Skin epidermis (tissue), 12 donors: ENCODE measurements at regions not wholly inside any gene's neighbourhood (a gene's known extent, or its start where the extent isn't known, plus 50 kb on each side); places are given as distances from the start of the nearest gene placed in this dataset.

Source experiments
- H3K27ac ChIP-seq, 21 experiments: fragments of 200-600 bp; sonication (generic) in 11 of 21; one replicate each; pipeline ENCODE4 v1.5.0; 2020; ENCODE audit warnings: mild to moderate bottlenecking in 3 of 21, inconsistent platforms in 2 of 21, moderate library complexity in 2 of 21
- H3K4me3 ChIP-seq, 7 experiments: fragments of 200-600 bp; sonication (generic) in 2 of 7; one replicate each; pipeline ENCODE4 v1.5.0; 2020; ENCODE audit warnings: inconsistent platforms in 2 of 7, mild to moderate bottlenecking in 2 of 7, moderate library complexity in 1 of 7

- no peak overlapping the region for H3K27ac ChIP-seq
- no peak overlapping the region for H3K4me3 ChIP-seq
Observed at GRCh38 chr14:61226015-61226654, 55.0 kb downstream of the TMEM30B start.

GRCh38 chr14:61225344-61225743 is 55.8 kb downstream of the TMEM30B start:
- Histone ChIP-seq H3K27ac (no peak overlapping the region), H3K4me3 (no peak overlapping the region)

- no peak overlapping the region for H3K27ac ChIP-seq
- no peak overlapping the region for H3K4me3 ChIP-seq
Observed at GRCh38 chr14:61223552-61223951, 57.6 kb downstream of the TMEM30B start.

GRCh38 chr14:61222388-61222787 is 58.8 kb downstream of the TMEM30B start:
- Histone ChIP-seq H3K27ac (no peak overlapping the region), H3K4me3 (no peak overlapping the region)

GRCh38 chr14:61221906-61222305 is 59.2 kb downstream of the TMEM30B start:
- Histone ChIP-seq H3K4me3 (no peak overlapping the region), H3K27ac (no peak overlapping the region)

- no peak overlapping the region for H3K27ac ChIP-seq
- H3K4me3 ChIP-seq: no peak overlapping the region
Observed at GRCh38 chr14:61219673-61220072, 61.5 kb downstream of the TMEM30B start.

- no peak overlapping the region for H3K27ac ChIP-seq
- H3K4me3 ChIP-seq: no peak overlapping the region
Observed at GRCh38 chr14:61219256-61219655, 61.9 kb downstream of the TMEM30B start.

- Histone ChIP-seq H3K27ac (no peak overlapping the region), H3K4me3 (no peak overlapping the region)
Observed at GRCh38 chr14:61218767-61219166, 62.4 kb downstream of the TMEM30B start.

- peak overlapping the region in 1 of 21 experiments; percentile 3 for H3K27ac ChIP-seq
- H3K4me3 ChIP-seq: no peak overlapping the region
Observed at GRCh38 chr14:61218157-61218556, 63.0 kb downstream of the TMEM30B start.

- peak overlapping the region in 1 of 21 experiments; percentile 3 for H3K27ac ChIP-seq
- H3K4me3 ChIP-seq: no peak overlapping the region
Observed at GRCh38 chr14:61217516-61217915, 63.6 kb downstream of the TMEM30B start.

- Histone ChIP-seq H3K4me3 (no peak overlapping the region), H3K27ac (no peak overlapping the region)
Observed at GRCh38 chr14:61215222-61216020, 65.7 kb downstream of the TMEM30B start.

- Histone ChIP-seq H3K4me3 (no peak overlapping the region), H3K27ac (peak overlapping the region in 2 of 21 experiments; percentile 28 to 39)
Observed at GRCh38 chr14:61213920-61214319, 67.2 kb downstream of the TMEM30B start.

- Histone ChIP-seq H3K27ac (peak overlapping the region in 2 of 21 experiments; percentile 28 to 73), H3K4me3 (no peak overlapping the region)
Observed at GRCh38 chr14:61213191-61213621, 67.9 kb downstream of the TMEM30B start.

GRCh38 chr14:61212546-61212945 is 68.6 kb downstream of the TMEM30B start:
- H3K27ac ChIP-seq: peak overlapping the region in 8 of 21 experiments; percentile 6 to 73 (median 26)

GRCh38 chr14:61211476-61212255 is 69.5 kb downstream of the TMEM30B start:
- Histone ChIP-seq H3K4me3 (no peak overlapping the region), H3K27ac (no peak overlapping the region)

More at GRCh38 chr14:61212546-61212945, 68.6 kb downstream of the TMEM30B start:
- no peak overlapping the region for H3K4me3 ChIP-seq

GRCh38 chr14:61203081-61203753 is 77.9 kb downstream of the TMEM30B start:
- Histone ChIP-seq H3K27ac (no peak overlapping the region), H3K4me3 (no peak overlapping the region)

- H3K27ac ChIP-seq: no peak overlapping the region
- no peak overlapping the region for H3K4me3 ChIP-seq
Observed at GRCh38 chr14:61202124-61202523, 79.0 kb downstream of the TMEM30B start.

- Histone ChIP-seq H3K27ac (no peak overlapping the region), H3K4me3 (no peak overlapping the region)
Observed at GRCh38 chr14:61201171-61201570, 80.0 kb downstream of the TMEM30B start.

- H3K4me3 ChIP-seq: no peak overlapping the region
- no peak overlapping the region for H3K27ac ChIP-seq
Observed at GRCh38 chr14:61197416-61197815, 83.7 kb downstream of the TMEM30B start.

- Histone ChIP-seq H3K4me3 (no peak overlapping the region), H3K27ac (no peak overlapping the region)
Observed at GRCh38 chr14:61196792-61197191, 84.3 kb downstream of the TMEM30B start.
